K562 (cell line): ENCODE measurements at regions not wholly inside any gene's neighbourhood (a gene's known extent, or its start where the extent isn't known, plus 50 kb on each side); places are given as distances from the start of the nearest gene placed in this dataset.

Experiments used
- GTF2A2 ChIP-seq: IDR thresholded peaks from 2 replicates; pipeline ENCODE4 v1.6.1; 2016; ENCODE audit warnings: mild to moderate bottlenecking, missing genetic modification characterization, missing compliant biosample characterization
- LEF1 ChIP-seq: fragments of 450-650 bp; IDR thresholded peaks from 2 replicates; pipeline ENCODE4 v1.6.1; 2016; ENCODE audit warnings: mild to moderate bottlenecking
- REST ChIP-seq, 2 experiments: fragments of 450-650 bp; formaldehyde crosslinking in 1 of 2; IDR thresholded peaks; 2 replicates each; pipeline versions ENCODE4 v1.4.0 to v1.6.1; 2014 to 2020; ENCODE audit warnings: mild to moderate bottlenecking in 2 of 2, borderline replicate concordance in 1 of 2, low read depth in 1 of 2
- ZNF699 ChIP-seq: fragments of 250-450 bp; sonication (Bioruptor Pico); IDR thresholded peaks from 2 replicates; pipeline ENCODE4 v1.8.0; 2021; ENCODE audit warnings: mild to moderate bottlenecking, moderate library complexity; ENCODE audit not compliant: insufficient replicate concordance

- no peak for TF ChIP-seq REST (IDR thresholded peaks at IDR 0.05; ENCODE audit: borderline replicate concordance)
- TF ChIP-seq REST (CRISPR knock-in tag; IDR thresholded peaks at IDR 0.05; ENCODE audit: low read depth) = no peak
- TF ChIP-seq ZNF699 = no peak
- TF ChIP-seq LEF1 = no peak
- TF ChIP-seq GTF2A2 (tag) = no peak
These were observed 103.6 kb downstream of the C9orf152 start (continued) for GRCh38 chr9:110104261-110104809.
